ES-I3 (cell line): ENCODE measurements at regions not wholly inside any gene's neighbourhood (a gene's known extent, or its start where the extent isn't known, plus 50 kb on each side); places are given as distances from the start of the nearest gene placed in this dataset.

Source experiments
- H3K36me3 ChIP-seq: 2 replicates; pipeline ENCODE4 v1.6.1; 2013; ENCODE audit warnings: mild to moderate bottlenecking, low read length, control low read depth, moderate library complexity; ENCODE audit not compliant: insufficient read depth
- H3K4me1 ChIP-seq: 2 replicates; pipeline ENCODE4 v1.6.1; 2013; ENCODE audit warnings: mild to moderate bottlenecking, control low read depth, low read length; ENCODE audit not compliant: insufficient read depth
- H3K9ac ChIP-seq: 2 replicates; pipeline ENCODE4 v1.6.1; 2013; ENCODE audit warnings: low read depth, mild to moderate bottlenecking, low read length, moderate library complexity
- H3K9me3 ChIP-seq: 2 replicates; pipeline ENCODE4 v1.6.1; 2013; ENCODE audit warnings: mild to moderate bottlenecking, low read length, moderate library complexity; ENCODE audit not compliant: control insufficient read depth, insufficient read depth

DNA sequence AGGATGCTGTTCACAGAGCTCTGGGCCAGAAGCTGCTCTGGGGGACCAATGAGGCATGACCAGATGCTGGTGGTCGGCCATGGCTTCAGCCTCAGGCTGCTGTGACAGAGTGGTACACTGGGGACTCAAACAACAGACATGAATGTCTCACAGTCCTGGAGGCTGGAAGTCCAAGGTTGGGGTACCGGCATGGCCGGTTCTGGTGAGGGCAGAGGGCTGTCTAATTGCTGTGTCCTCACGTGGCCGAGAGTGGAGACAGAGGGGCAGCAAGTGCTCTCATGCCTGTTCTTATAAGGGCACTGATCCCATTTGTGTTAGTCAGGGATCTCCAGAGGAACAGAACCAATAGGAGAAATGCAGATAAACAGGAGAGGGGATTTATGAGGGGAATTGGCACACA lies 253.5 kb upstream of the C1orf174 start:
- no peaks in the 10 kb centered on the region for H3K36me3 ChIP-seq
- no peaks in the 10 kb centered on the region for H3K4me1 ChIP-seq
- H3K9ac ChIP-seq = no peak overlapping the region
- H3K9me3 ChIP-seq = no peaks in the 10 kb centered on the region

DNA sequence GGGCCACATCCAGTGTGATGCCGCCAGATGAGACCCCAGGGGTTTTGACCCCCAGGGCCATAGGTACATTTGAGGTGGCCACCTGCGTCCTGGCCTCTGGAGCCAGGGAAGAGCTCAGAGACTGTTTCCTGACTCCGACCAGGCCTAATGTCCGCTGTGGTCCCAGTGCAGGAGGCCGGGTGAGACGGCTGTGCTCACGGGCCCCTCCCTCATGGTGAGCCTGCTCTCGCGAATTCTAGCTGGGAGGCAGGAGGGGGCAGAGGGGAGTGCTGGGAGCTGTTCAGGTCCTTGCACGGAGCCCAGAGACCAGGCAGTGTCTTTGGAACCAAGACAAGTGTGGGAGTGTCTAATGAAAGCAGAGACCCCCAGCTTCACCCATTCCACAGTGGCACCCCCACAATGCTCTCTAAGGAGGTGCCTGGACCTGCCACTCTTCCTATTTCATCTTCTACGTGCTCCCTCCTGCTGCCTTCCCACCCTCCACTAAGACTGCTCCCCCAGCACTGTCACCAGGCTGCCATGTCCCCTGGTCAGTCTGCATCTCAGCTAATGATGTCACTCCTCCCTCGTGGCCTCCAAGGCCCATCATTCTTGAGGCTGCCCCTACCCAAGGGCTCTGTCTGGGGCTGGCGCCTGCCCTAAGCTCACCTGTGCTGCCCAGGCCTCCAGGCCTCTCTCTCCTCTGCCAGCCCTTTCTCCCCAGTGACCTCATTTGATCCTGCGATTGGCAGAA lies 256.3 kb upstream of the C1orf174 start:
- Histone ChIP-seq H3K9me3 (no peaks in the 10 kb centered on the region), H3K4me1 (no peaks in the 10 kb centered on the region), H3K36me3 (no peaks in the 10 kb centered on the region), H3K9ac (no peak overlapping the region)

DNA sequence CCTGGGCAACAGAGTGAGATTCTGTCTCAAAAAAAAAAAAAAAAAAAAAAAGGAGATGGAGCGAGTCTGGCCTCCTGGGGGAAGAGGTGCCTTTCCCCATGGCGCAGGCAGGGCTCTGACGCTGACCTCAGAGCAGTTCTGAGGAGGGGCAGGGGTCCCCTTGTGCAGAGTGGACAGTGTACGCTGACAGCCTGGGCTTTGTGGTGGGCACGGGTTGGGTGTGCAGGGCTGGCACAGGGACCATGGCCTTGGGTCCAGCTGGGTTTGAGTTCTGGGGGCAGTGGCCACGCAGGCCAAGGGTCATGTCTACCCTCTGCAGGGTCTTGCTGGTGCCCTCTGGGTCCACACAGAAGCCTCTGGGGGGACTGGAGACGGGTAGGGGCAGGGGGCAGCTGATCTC lies 260.1 kb upstream of the C1orf174 start:
- H3K36me3 ChIP-seq = no peaks in the 10 kb centered on the region
- H3K9ac ChIP-seq = no peak overlapping the region
- no peaks in the 10 kb centered on the region for H3K9me3 ChIP-seq
- no peaks in the 10 kb centered on the region for H3K4me1 ChIP-seq

DNA sequence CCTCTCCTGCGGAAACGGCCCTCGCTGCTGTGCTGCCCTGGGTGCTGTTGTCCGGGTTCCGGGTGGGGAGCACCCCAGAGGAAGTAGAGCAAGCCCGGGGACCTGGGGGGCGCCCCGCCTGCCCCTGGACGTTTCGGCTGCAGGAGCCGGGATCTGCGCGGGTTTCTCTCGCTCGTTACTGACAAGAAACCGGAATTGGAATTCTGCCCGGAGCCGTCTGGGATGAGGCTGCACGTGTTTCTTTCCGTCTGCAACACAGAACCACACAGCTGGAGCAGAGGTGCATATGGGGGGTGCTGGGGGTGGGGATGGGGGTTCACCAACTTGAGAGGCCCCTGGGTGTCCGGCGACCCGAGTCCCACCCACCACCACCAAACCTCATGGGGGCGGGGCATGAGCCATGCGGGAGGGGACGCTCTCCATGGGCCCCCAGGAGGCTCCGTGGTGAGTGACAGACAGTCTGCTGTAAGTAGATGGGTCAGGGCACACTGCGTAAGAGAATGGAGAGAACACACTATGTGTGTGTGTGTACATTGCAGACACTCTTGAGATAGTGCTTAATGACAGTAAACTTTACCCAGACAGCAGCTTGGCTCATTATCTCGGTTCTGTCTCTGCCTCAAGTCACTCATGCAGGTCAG lies 261.4 kb upstream of the C1orf174 start:
- Histone ChIP-seq H3K9me3 (no peaks in the 10 kb centered on the region), H3K4me1 (no peaks in the 10 kb centered on the region), H3K9ac (no peak overlapping the region), H3K36me3 (no peaks in the 10 kb centered on the region)

DNA sequence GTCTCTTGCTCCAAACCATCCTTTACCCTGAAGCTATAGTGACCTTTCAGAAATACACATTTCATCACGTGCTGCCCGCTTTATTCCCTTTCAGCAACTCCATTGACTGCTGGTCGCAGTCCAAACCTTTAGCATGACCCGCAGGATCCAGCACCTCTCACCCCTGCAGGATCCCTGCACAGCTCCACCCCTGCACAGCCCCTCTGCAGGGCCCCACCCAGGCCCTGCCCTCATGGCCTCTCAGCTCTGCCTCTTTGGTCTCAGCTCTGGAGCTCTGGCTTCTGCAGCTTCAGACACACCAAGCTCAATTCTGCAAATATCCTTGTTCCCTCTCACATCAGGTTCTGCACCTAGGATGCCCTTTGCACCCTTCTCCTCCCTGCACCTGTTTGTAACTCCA lies 264.9 kb upstream of the C1orf174 start:
- H3K9ac ChIP-seq = no peak overlapping the region
- no peaks in the 10 kb centered on the region for H3K4me1 ChIP-seq
- H3K36me3 ChIP-seq = no peaks in the 10 kb centered on the region
- H3K9me3 ChIP-seq = no peaks in the 10 kb centered on the region

DNA sequence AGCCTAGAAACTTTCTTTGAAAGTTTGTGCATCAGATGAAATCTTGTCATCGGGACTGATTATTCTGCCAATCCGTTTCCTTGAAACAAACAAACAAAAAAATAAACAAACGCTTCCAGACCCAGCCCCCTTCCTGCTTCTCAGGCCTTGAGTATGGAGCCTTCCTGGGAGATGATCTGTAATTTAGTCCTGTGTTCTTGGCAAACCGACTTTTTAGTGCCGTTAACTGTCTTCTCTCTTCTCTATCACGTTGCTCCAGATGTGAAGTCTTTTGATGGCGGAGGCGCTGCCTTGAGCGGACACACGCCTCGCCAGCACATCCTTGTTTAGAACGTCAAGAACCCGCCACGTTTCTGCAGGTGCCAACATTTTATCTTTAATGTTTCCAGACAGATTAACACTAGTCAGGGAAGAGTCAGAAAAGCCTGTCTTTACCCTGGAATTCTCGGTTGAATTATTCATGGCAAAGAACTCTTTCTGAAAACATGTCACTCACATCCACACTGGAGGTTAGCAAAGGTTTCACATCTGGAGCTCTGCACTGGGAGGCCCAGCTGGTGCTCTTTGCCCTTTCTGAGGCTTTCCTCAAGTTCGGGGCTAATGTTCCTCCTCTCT lies 265.7 kb upstream of the C1orf174 start:
- Histone ChIP-seq H3K36me3 (no peaks in the 10 kb centered on the region), H3K9me3 (no peaks in the 10 kb centered on the region), H3K4me1 (no peaks in the 10 kb centered on the region), H3K9ac (no peak overlapping the region)

DNA sequence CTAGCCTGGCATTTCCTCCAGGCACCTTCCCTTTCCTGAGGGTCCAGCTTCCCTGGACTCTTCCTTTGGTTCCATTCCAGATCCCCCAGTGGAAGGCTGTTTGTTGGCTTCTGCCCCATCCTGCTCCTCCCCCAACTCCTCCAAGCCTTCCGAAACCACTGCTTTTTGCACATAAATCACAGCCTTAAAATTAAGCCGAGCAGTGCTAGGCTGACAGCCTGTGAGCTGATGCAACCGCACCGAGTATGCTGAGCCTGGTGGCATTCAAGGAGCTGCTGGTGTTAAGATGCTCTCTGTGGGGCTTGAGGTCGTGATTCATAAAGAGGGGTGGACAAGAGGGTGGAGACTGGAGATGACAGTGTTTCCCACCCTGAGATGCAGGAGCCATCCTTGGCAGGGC lies 266.6 kb upstream of the C1orf174 start:
- H3K4me1 ChIP-seq = peaks cover under 1% of the 10 kb centered on the region; the same call in 1 of the 2 replicates
- H3K9me3 ChIP-seq = no peaks in the 10 kb centered on the region

DNA sequence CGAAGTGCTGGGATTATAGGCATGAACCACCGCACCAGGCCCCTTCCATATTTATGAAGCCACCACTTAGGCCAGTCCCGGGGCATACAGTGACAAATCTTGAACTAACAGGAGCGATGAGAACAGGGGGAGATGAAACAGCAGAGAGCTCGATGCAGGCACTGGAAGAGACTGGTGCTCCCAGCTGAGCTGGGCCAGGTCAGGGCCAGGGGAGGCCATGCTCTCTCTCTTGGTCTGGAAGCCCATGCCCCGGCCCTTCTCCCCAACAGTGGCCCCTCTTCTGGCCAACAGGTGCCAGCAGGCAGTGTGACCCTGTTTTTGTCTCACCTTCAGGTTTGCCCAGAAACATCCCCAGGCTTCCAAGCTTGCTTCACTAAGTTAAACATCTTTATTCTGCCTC lies 269.9 kb upstream of the C1orf174 start:
- Histone ChIP-seq H3K9me3 (no peaks in the 10 kb centered on the region), H3K9ac (no peak overlapping the region), H3K4me1 (peaks cover 3% of the 10 kb centered on the region; the same call in 1 of the 2 replicates), H3K36me3 (no peaks in the 10 kb centered on the region)

More for the DNA sequence above, 266.6 kb upstream of the C1orf174 start:
- Histone ChIP-seq H3K36me3 (no peaks in the 10 kb centered on the region), H3K9ac (no peak overlapping the region)

DNA sequence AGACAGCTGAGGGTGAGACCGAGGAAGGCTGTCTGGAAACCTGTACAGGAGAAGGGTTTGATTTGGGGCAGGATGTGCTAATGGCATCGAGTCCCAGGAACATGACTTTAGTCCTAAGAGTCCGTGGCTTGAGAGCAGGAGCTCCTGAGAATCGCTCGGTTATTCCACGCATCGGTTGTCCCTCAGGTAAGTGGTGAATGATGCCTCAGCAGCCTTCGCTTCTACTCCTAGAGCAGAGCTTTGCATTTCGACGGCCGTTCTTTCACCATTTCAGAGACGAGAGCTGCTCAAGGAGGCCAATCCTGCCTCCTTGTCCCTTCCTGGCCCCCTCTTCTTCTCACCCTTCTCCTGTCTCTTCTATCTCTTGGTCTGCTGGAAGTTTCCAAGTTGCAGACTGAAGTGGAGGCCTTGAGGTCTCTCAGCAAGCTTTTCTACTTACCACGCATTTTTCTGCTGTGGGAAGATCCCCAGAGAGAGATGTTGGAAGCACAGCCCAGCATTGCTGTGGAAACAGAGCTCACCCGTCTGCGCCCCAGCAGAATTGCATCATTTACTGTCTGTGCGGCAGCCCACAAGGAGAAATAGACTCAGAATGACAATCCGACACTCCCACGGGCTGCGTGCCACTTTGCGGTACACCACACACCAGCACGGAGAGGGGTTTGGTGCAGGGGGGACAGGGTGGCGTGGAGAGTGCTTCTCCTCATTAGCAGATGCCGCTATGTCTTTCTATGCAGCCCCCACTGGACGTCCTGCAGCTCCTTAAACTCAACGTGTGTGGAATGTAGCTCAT lies 270.7 kb upstream of the C1orf174 start:
- H3K9me3 ChIP-seq = no peaks in the 10 kb centered on the region
- no peak overlapping the region for H3K9ac ChIP-seq
- H3K4me1 ChIP-seq = peaks cover 3% of the 10 kb centered on the region; the same call in 1 of the 2 replicates
- no peaks in the 10 kb centered on the region for H3K36me3 ChIP-seq

DNA sequence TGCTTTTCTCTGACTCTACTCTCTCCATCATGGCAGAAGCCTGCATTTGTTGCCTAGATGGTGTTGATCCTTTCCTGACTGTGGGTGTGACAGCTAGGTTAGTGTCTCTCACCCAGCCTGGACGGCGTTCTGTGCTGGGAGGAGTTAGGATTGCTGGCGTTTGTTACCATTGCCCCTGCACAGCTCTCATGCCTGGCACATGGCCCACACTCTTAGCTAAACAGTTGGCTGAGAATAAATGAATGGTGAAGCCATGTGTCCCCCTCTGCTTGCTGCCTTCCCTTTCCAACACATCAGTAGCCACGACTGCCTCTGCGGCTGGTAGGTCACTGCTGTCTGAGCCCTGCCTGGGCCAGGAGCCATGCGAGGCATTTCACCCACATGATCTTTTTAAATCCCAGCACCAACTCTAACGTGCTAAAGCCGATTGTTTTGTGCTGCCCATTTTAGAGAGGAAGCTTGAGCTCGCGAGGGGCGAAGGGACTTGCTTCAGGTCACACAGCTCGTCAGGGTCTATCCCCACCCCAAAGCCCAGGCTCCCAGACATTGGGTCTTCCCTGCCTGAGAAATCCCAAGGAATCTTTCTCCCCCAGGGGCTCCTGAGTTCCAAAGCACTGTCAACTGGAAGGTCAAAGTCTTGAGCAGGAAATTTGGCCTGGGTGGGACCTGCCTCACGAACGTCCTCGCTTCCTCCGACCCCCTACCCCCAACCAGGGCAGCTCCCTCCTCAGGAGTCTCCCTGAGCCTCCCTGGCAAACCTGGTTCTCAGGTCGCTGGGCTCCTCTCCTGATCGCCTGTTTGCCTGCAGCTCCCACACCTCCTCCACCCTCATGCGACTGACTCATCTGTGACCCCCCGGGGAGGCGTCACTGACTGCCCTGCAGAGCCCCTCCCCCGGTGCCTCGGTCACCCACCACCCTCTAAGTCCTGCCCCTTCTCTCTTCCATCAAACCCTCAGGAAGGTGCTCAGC lies 271.7 kb upstream of the C1orf174 start:
- Histone ChIP-seq H3K9ac (no peak overlapping the region), H3K4me1 (peaks cover 3% of the 10 kb centered on the region; the same call in 1 of the 2 replicates), H3K36me3 (no peaks in the 10 kb centered on the region), H3K9me3 (no peaks in the 10 kb centered on the region)

DNA sequence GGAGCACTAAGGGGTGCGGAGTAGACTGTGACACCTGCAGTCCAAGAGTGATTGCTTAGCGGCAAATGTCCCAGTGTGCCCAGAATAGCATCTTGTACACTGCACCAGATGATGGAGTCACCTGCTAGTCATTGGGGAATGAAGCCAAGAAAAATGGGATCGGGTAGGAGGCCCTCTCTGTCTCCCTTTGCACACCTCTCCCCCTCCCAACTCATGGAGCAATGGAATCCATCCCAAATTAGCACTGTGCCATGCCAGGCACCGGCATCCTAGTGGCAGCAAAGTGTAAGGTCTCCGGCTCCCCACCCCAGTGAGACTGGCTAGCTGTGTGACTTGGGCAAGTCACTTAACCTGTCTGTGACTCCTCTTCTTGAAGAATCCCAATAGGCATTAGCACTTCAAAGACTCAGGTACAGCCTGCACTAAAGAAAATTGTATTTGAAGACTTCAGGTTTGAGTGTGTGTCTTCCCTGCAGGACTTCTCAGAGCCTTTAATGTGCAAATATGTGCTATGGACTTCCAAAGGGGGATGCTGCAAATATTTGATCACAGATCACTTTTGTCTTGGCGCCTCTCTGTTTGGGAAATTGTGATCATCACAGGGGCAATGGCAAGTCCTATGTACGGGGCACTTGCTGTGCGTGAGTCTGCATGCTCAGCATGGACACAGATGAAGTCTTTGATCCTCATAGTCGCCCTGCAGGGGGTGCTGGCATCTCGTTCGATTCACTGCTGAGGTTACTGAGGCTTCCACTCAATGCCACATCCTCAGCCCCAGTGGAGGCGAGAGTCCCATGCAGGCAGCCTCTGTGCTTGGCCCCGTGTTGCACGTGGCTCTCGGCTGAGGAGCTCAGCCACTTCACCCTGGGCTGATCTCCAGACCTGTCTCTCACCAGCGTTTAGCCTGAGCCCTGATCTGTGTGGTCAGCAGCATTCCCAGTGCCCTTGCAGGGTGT lies 272.9 kb upstream of the C1orf174 start:
- H3K9me3 ChIP-seq = no peaks in the 10 kb centered on the region
- peaks cover 3% of the 10 kb centered on the region; the same call in 1 of the 2 replicates for H3K4me1 ChIP-seq
- H3K9ac ChIP-seq = no peak overlapping the region
- no peaks in the 10 kb centered on the region for H3K36me3 ChIP-seq

DNA sequence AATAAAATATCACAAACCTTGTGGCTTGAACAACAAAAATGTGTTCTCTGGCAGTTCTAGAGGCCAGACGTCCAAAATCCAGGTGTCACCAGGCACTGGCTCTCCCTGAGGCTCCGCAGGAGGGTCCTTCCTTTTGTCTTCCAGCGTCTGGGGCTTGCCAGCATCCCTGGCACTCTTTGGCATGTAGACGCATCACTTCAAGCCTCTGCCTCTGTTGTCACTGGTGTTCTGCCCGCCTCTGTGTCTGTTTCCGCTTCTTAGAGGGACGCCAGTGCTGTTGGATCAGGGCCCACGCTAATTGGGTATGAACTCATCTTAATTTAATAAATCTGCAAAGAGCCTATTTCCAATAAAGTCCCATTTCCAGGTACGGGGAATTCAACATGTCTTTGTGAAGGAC lies 273.7 kb upstream of the C1orf174 start:
- no peak overlapping the region for H3K9ac ChIP-seq
- H3K9me3 ChIP-seq = no peaks in the 10 kb centered on the region
- H3K36me3 ChIP-seq = no peaks in the 10 kb centered on the region
- peaks cover 3% of the 10 kb centered on the region; the same call in 1 of the 2 replicates for H3K4me1 ChIP-seq
